SK-N-SH (cell line): ENCODE measurements at regions not wholly inside any gene's neighbourhood (a gene's known extent, or its start where the extent isn't known, plus 50 kb on each side); places are given as distances from the start of the nearest gene placed in this dataset.

Source experiments
- CTCF ChIA-PET: fragments of 300-600, 350-600 bp; formaldehyde crosslinking; extraction: SDS; loops from one replicate; lab custom pipeline; 2021; lab: Yijun Ruan, JAX
- POLR2A ChIA-PET: fragments of 350-600 bp; sonication (Branson Sonifier 250); formaldehyde crosslinking; extraction: SDS; loops from one replicate; lab custom pipeline; 2020; ENCODE audit warnings: antibody characterized with exemption, inconsistent platforms; lab: Yijun Ruan, JAX
- DNase-seq: peaks from one replicate; pipeline ENCODE4 v3.0.0; 2012
- H2AFZ ChIP-seq: fragments of 200-600 bp; sonication (generic); 2 replicates; pipeline ENCODE4 v1.8.1; 2016; ENCODE audit warnings: antibody characterized with exemption, mild to moderate bottlenecking, low read depth
- H3F3A ChIP-seq: fragments of 200-600 bp; sonication (generic); replicated peaks from 2 replicates; pipeline ENCODE3; 2016; ENCODE audit warnings: antibody characterized with exemption, mild to moderate bottlenecking; ENCODE audit not compliant: insufficient read depth
- H3K27ac ChIP-seq, 2 experiments: fragments of 200-500 bp in 1 of 2; fragments of 200-600 bp in 1 of 2; sonication (Bioruptor generic) in 1 of 2; sonication (generic), shearing (Covaris generic) in 1 of 2; 2 replicates each; pipeline versions ENCODE4 v1.5.1 to v1.6.1; 2014 to 2016; ENCODE audit warnings: low read depth in 2 of 2, inconsistent platforms in 1 of 2, low read length in 1 of 2, mild to moderate bottlenecking in 1 of 2, mixed read lengths in 1 of 2
- H3K27me3 ChIP-seq: fragments of 200-600 bp; sonication (generic), shearing (Covaris generic); 2 replicates; pipeline ENCODE4 v1.6.1; 2016; ENCODE audit warnings: mixed run types; ENCODE audit not compliant: insufficient read depth
- H3K36me3 ChIP-seq, 2 experiments: fragments of 200-500 bp in 1 of 2; fragments of 200-600 bp in 1 of 2; sonication (Bioruptor generic) in 1 of 2; sonication (generic) in 1 of 2; replicated peaks in 1 of 2; 2 replicates each; pipeline versions ENCODE3 to v1.5.1; 2014 to 2016; ENCODE audit warnings: low read length in 1 of 2, mild to moderate bottlenecking in 1 of 2; ENCODE audit not compliant: insufficient read depth in 2 of 2, control insufficient read depth in 1 of 2
- H3K4me1 ChIP-seq, 2 experiments: fragments of 200-500 bp in 1 of 2; fragments of 200-600 bp in 1 of 2; sonication (Bioruptor generic) in 1 of 2; sonication (generic), shearing (Covaris generic) in 1 of 2; 2 replicates each; pipeline versions ENCODE4 v1.5.1 to v1.6.1; 2014 to 2016; ENCODE audit warnings: low read depth in 1 of 2, low read length in 1 of 2, mixed run types in 1 of 2; ENCODE audit not compliant: insufficient read depth in 2 of 2, control insufficient read depth in 1 of 2
- H3K4me2 ChIP-seq: fragments of 200-600 bp; sonication (generic), shearing (Covaris generic); 2 replicates; pipeline ENCODE4 v1.6.1; 2017; ENCODE audit warnings: mixed run types
- H3K4me3 ChIP-seq, 2 experiments: fragments of 200-500 bp in 1 of 2; fragments of 200-600 bp in 1 of 2; sonication (Bioruptor generic) in 1 of 2; sonication (generic), shearing (Covaris generic) in 1 of 2; 2 replicates each; pipeline versions ENCODE4 v1.5.1 to v1.8.1; 2014 to 2016; ENCODE audit warnings: low read depth in 2 of 2, inconsistent platforms in 1 of 2, low read length in 1 of 2, mild to moderate bottlenecking in 1 of 2, mixed read lengths in 1 of 2, moderate library complexity in 1 of 2
- H3K79me2 ChIP-seq: fragments of 200-600 bp; sonication (generic); 2 replicates; pipeline ENCODE4 v1.8.1; 2017; ENCODE audit warnings: mild to moderate bottlenecking; ENCODE audit not compliant: insufficient read depth
- H3K9ac ChIP-seq: fragments of 200-600 bp; sonication (generic); 2 replicates; pipeline ENCODE4 v1.6.1; 2017; ENCODE audit warnings: mixed run types
- H3K9me2 ChIP-seq: fragments of 200-600 bp; sonication (generic); 2 replicates; pipeline ENCODE4 v1.6.1; 2017; ENCODE audit warnings: mixed run types
- H3K9me3 ChIP-seq: fragments of 200-600 bp; sonication (generic); 2 replicates; pipeline ENCODE4 v1.6.1; 2017; ENCODE audit warnings: mixed run types, mild to moderate bottlenecking, moderate library complexity
- H4K20me1 ChIP-seq: fragments of 200-600 bp; sonication (generic); 2 replicates; pipeline ENCODE4 v1.6.1; 2017; ENCODE audit warnings: mild to moderate bottlenecking, mixed run types; ENCODE audit not compliant: insufficient read depth
- ELF1 ChIP-seq: IDR thresholded peaks from 2 replicates; pipeline ENCODE4 v1.4.0; 2012
- EP300 ChIP-seq, 2 experiments: IDR thresholded peaks; 2 replicates each; pipeline versions ENCODE4 v1.4.0 to v1.6.1; 2012; ENCODE audit warnings: borderline replicate concordance in 1 of 2, low read depth in 1 of 2, low read length in 1 of 2
- FOSL2 ChIP-seq: IDR thresholded peaks from 2 replicates; pipeline ENCODE4 v1.4.0; 2012; ENCODE audit warnings: low read depth, mild to moderate bottlenecking, moderate library complexity, borderline replicate concordance
- FOXJ3 ChIP-seq: sonication (generic); formaldehyde crosslinking; IDR thresholded peaks from 2 replicates; pipeline ENCODE4 v1.5.1; 2020; ENCODE audit warnings: mild to moderate bottlenecking, missing genetic modification reagents
- NFIC ChIP-seq: IDR thresholded peaks from 2 replicates; pipeline ENCODE4 v1.4.0; 2012; ENCODE audit warnings: borderline replicate concordance
- NRF1 ChIP-seq: IDR thresholded peaks from 2 replicates; pipeline ENCODE4 v1.6.1; 2012; ENCODE audit warnings: low read depth, mild to moderate bottlenecking, low read length
- PBX3 ChIP-seq: IDR thresholded peaks from 2 replicates; pipeline ENCODE4; 2012
- POLR2AphosphoS5 ChIP-seq: IDR thresholded peaks from 2 replicates; pipeline ENCODE4 v1.6.1; 2012; ENCODE audit warnings: low read depth, low read length
- RCOR1 ChIP-seq: fragments of 150-350 bp; IDR thresholded peaks from 2 replicates; pipeline ENCODE4 v1.6.1; 2017; ENCODE audit warnings: antibody characterized with exemption, low read length
- REST ChIP-seq: IDR thresholded peaks from 2 replicates; pipeline ENCODE4 v1.6.1; 2012; ENCODE audit warnings: mild to moderate bottlenecking, low read depth, low read length, moderate library complexity
- RXRA ChIP-seq: IDR thresholded peaks from 2 replicates; pipeline ENCODE4 v1.4.0; 2012; ENCODE audit warnings: low read depth, mild to moderate bottlenecking, borderline replicate concordance
- SMC3 ChIP-seq: IDR thresholded peaks from 2 replicates; pipeline ENCODE4 v1.6.1; 2012; ENCODE audit warnings: low read depth, low read length, improper control_type of control experiment
- TAF1 ChIP-seq: IDR thresholded peaks from 2 replicates; pipeline ENCODE4 v1.6.1; 2012; ENCODE audit warnings: low read depth, mild to moderate bottlenecking, low read length, moderate library complexity, borderline replicate concordance
- TCF12 ChIP-seq: IDR thresholded peaks from 2 replicates; pipeline ENCODE4 v1.4.0; 2012
- TEAD4 ChIP-seq: IDR thresholded peaks from 2 replicates; pipeline ENCODE4 v1.4.0; 2012; ENCODE audit warnings: mild to moderate bottlenecking, borderline replicate concordance; ENCODE audit not compliant: insufficient read depth
- USF2 ChIP-seq: fragments of 150-350 bp; IDR thresholded peaks from 2 replicates; pipeline ENCODE4 v1.6.1; 2017; ENCODE audit warnings: antibody characterized with exemption, low read length, low read depth, borderline replicate concordance
- YY1 ChIP-seq: IDR thresholded peaks from 2 replicates; pipeline ENCODE4 v1.4.0; 2012; ENCODE audit warnings: low read depth, mild to moderate bottlenecking
- ZBTB33 ChIP-seq: IDR thresholded peaks from 2 replicates; pipeline ENCODE4 v1.4.0; 2012; ENCODE audit warnings: low read depth, borderline replicate concordance
- WGBS: methylation state at CpG from one replicate; pipeline ENCODE4 v1.1.6; 2017; ENCODE audit warnings: low lambda C conversion rate; 5-methylcytosine and 5-hydroxymethylcytosine counted together

- no peaks in the 10 kb centered on the region for H3K27me3 ChIP-seq
- TF ChIP-seq EP300 (IDR thresholded peaks at IDR 0.05; ENCODE audit: borderline replicate concordance in 1 of 2, low read depth in 1 of 2, low read length in 1 of 2) (no peak), RCOR1 (no peak)
- TF ChIP-seq, all 33 proteins: peak for 0
- Histone ChIP-seq H3K36me3 (no peaks in the 10 kb centered on the region), H3F3A (no peaks in the 10 kb centered on the region), H3K9me2 (no peaks in the 10 kb centered on the region), H3K79me2 (no peaks in the 10 kb centered on the region), H3K27ac (no peak overlapping the region), H3K9me3 (0 out of 2 replicates have a peak, but pooled peaks cover 3% of the 10 kb centered on the region), H4K20me1 (no peaks in the 10 kb centered on the region), H2AFZ (no peak overlapping the region), H3K9ac (no peak overlapping the region), H3K4me1 (no peaks in the 10 kb centered on the region), H3K4me2 (no peak overlapping the region), H3K4me3 (no peak overlapping the region)
- POLR2A ChIA-PET, result no interaction called here
- 51% methylated on average over 4 of the region's 4 CpGs for WGBS
- DNase-seq, result no peak
- CTCF ChIA-PET, result no interaction called here
Measured at GRCh38 chr7:109637428-109637990, 1067.8 kb downstream of the DNAJB9 start.

DNA sequence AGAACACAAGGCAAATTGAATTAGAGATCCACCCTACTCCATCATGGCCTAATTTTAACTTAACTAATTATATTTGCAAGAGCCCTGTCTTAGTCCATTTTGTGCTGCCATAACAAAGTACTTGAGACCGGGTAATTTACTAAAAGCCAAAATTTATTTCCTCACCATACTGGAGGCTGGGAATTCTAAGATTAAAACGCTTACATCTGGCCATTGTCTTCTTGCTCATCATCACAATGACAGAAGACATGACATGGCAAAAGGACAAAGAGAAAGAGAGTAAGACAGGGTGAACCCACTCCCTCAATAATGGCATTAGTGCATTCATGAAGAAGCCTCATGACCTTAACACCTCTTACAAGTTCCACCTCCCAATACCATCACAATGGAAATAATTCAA lies 1068.6 kb downstream of the DNAJB9 start:
- no peak overlapping the region for H2AFZ ChIP-seq
- H3K9me3 ChIP-seq, result 0 out of 2 replicates have a peak, but pooled peaks cover 3% of the 10 kb centered on the region
- no peak overlapping the region for H3K9ac ChIP-seq
- no peaks in the 10 kb centered on the region for H3K79me2 ChIP-seq
- ChIA-PET POLR2A (no interaction called here), CTCF (interaction anchor here (1.5 kb wide), 1 partner anchor 8 kb away, joined by 3 read pairs; no protein-coding TSS in a partner anchor)
- no peaks in the 10 kb centered on the region for H3K27me3 ChIP-seq
- H4K20me1 ChIP-seq, result no peaks in the 10 kb centered on the region
- no peak for DNase-seq
- no peaks in the 10 kb centered on the region for H3K4me1 ChIP-seq
- H3K9me2 ChIP-seq, result no peaks in the 10 kb centered on the region
- H3K36me3 ChIP-seq, result no peaks in the 10 kb centered on the region
- no peak overlapping the region for H3K27ac ChIP-seq
- TF ChIP-seq PBX3 (no peak), NRF1 (no peak), NFIC (no peak), ZBTB33 (no peak), EP300 (IDR thresholded peaks at IDR 0.05; ENCODE audit: borderline replicate concordance in 1 of 2, low read depth in 1 of 2, low read length in 1 of 2) (no peak), ELF1 (no peak), TCF12 (no peak), SMC3 (no peak), USF2 (no peak), POLR2AphosphoS5 (no peak), YY1 (no peak), TEAD4 (no peak), FOSL2 (no peak), RXRA (no peak), TAF1 (no peak), REST (no peak), FOXJ3 (no peak)
- no peaks in the 10 kb centered on the region for H3F3A ChIP-seq
- H3K4me3 ChIP-seq, result no peak overlapping the region
- H3K4me2 ChIP-seq, result no peak overlapping the region
- WGBS, result 34% methylated on average over 2 of the region's 2 CpGs
